ENCODE measurements at regions not wholly inside any gene's neighbourhood (a gene's known extent, or its start where the extent isn't known, plus 50 kb on each side); places are given as distances from the start of the nearest gene placed in this dataset.

DNA sequence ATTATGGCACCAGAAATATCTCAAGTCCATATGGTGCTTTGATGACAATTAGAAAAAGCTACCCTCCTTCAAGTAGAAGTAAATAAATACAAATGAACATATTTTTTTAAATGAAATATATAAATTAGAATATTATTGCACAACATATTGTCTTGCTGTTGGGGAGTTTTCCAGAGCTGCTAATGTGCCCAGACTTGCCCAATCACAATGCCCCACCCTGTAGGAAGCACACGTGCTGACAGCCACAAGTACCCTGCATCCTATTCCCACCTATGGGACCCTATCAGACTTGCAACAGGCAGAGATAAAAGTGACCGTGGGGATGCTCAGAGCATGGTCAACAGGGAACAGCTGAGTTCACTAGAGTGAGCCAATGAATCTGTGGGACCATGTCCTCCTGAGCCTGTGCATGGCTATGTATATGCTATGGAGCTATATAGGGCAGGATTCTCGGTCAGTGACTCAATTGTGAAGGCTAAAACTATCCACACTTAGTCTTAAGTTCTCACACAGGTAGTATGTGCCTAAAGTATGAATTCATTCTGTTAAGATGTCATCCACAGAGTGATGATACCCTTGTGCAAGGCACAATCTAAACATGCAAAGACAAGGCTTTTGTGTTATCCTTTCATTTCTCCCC is 336.0 kb downstream of the HGF start:
- intact Hi-C loops (cut with DNase I) = loop anchor here (5.0 kb wide), 1 partner anchor 622 kb away; no protein-coding TSS in a partner anchor
- Histone ChIP-seq H3K27ac (no peak overlapping the region), H3K9me3 (no peaks in the 10 kb centered on the region), H3K4me3 (no peak overlapping the region), H3K36me3 (no peaks in the 10 kb centered on the region), H3K4me1 (no peaks in the 10 kb centered on the region), H3K9ac (ENCODE audit: low read depth in 2 of 2, low read length in 2 of 2) (no peak overlapping the region), H3K27me3 (no peaks in the 10 kb centered on the region)
- DNase-seq = no peak
- TF ChIP-seq, protein P1, sequence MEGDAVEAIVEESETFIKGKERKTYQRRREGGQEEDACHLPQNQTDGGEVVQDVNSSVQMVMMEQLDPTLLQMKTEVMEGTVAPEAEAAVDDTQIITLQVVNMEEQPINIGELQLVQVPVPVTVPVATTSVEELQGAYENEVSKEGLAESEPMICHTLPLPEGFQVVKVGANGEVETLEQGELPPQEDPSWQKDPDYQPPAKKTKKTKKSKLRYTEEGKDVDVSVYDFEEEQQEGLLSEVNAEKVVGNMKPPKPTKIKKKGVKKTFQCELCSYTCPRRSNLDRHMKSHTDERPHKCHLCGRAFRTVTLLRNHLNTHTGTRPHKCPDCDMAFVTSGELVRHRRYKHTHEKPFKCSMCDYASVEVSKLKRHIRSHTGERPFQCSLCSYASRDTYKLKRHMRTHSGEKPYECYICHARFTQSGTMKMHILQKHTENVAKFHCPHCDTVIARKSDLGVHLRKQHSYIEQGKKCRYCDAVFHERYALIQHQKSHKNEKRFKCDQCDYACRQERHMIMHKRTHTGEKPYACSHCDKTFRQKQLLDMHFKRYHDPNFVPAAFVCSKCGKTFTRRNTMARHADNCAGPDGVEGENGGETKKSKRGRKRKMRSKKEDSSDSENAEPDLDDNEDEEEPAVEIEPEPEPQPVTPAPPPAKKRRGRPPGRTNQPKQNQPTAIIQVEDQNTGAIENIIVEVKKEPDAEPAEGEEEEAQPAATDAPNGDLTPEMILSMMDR (IDR thresholded peaks at IDR 0.05) = no peak

DNA sequence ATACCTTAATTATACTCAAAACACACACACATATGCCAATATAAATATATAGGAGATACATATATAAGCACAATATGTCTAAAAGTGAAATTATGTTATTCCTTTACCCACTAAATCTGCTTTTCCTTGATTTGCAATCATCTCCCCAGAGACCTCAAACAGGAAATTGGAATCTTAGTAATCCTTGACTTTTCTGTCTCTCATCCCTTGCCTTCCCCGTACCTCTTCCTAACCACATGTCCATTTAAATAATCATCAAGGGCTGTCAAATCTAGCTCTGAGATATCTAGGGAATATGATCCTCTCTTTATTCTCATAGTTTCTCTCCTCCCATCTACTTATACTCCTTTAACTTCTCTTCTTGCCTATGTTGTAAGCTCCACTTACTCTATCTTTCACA is 336.6 kb downstream of the HGF start:
- intact Hi-C loops (cut with DNase I) = loop anchor here (5.0 kb wide), 1 partner anchor 621 kb away; no protein-coding TSS in a partner anchor
- no peaks in the 10 kb centered on the region for H3K36me3 ChIP-seq
- H3K4me3 ChIP-seq = no peak overlapping the region
- H3K4me1 ChIP-seq = no peaks in the 10 kb centered on the region
- no peak overlapping the region for H3K9ac ChIP-seq (ENCODE audit: low read depth in 2 of 2, low read length in 2 of 2)
- no peak overlapping the region for H3K27ac ChIP-seq
- H3K9me3 ChIP-seq = no peaks in the 10 kb centered on the region
- TF ChIP-seq, protein P1 (IDR thresholded peaks at IDR 0.05) = no peak
- no peak for DNase-seq
- no peaks in the 10 kb centered on the region for H3K27me3 ChIP-seq

DNA sequence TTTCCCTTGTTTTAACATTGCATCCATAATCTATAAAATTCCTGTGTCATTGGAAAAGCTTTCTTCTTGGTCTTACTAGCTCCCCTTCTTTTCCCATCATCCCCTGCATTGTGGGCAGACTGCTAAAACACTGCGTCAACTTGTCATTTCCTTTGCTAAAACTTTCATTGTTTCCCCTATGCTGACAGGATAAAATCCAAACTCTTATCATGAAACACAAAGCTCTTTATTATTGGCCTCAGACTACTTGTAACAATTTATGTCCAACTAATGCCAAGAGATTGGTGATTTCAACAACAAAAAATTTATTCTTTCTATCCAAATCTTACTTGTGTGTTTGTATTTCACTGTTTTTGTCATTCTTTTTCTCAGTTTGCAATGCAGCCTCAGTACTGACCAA is 339.1 kb downstream of the HGF start:
- TF ChIP-seq, protein P1 (IDR thresholded peaks at IDR 0.05) = no peak
- Histone ChIP-seq H3K4me3 (no peak overlapping the region), H3K4me1 (no peaks in the 10 kb centered on the region), H3K9ac (ENCODE audit: low read depth in 2 of 2, low read length in 2 of 2) (no peak overlapping the region), H3K36me3 (no peaks in the 10 kb centered on the region), H3K27me3 (no peaks in the 10 kb centered on the region), H3K27ac (no peak overlapping the region), H3K9me3 (no peaks in the 10 kb centered on the region)
- DNase-seq = no peak
- intact Hi-C loops (cut with DNase I) = loop anchor here (5.0 kb wide), 1 partner anchor 618 kb away; no protein-coding TSS in a partner anchor

DNA sequence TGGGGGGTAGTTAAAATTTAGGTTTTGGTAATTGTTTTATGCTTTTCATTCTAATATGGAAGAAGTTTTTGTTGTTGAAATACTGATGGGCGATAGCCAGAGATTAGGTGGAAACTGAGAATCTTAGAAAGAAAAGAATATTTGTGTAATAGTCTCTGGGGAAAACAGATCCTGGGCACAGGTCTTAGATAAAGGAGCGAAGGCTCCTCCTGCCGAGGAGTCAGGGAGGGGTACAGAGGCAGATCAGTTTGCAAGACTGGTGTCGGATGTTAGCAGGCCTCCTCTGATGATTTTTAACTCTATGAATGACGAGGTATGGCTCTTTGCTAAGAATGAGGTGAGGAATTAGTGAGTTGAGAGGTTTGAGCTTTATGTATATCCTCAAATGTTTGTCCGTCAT is 339.7 kb downstream of the HGF start:
- Histone ChIP-seq H3K27ac (no peak overlapping the region), H3K4me3 (no peak overlapping the region), H3K9ac (ENCODE audit: low read depth in 2 of 2, low read length in 2 of 2) (no peak overlapping the region), H3K4me1 (no peaks in the 10 kb centered on the region), H3K27me3 (no peaks in the 10 kb centered on the region), H3K9me3 (no peaks in the 10 kb centered on the region), H3K36me3 (no peaks in the 10 kb centered on the region)
- TF ChIP-seq, protein P1 (IDR thresholded peaks at IDR 0.05) = no peak
- DNase-seq = no peak
- intact Hi-C loops (cut with DNase I) = loop anchor here (5.0 kb wide), 1 partner anchor 618 kb away; no protein-coding TSS in a partner anchor

DNA sequence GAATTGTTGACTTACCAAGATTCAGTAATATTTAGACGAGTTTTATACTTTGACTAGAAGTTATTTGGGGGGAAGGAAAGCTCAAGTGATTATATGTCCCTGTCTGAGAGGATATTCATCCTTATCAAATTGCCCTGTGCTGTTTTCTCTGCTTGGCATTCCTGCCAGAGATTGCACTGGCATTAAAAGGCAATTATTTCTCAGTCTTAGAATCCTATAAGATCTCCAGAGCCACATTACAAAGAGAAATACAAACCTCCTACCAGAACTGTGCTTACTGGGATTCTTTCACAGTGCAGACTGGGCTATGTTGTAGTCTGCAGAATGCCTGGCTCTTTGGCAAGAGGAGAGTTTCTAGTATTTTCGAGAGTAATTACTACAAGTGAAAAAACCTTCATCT is 342.4 kb downstream of the HGF start:
- H3K27ac ChIP-seq = no peak overlapping the region
- no peak overlapping the region for H3K9ac ChIP-seq (ENCODE audit: low read depth in 2 of 2, low read length in 2 of 2)
- no peaks in the 10 kb centered on the region for H3K4me1 ChIP-seq
- H3K4me3 ChIP-seq = no peak overlapping the region
- DNase-seq = no peak
- H3K27me3 ChIP-seq = no peaks in the 10 kb centered on the region
- TF ChIP-seq, protein P1 (IDR thresholded peaks at IDR 0.05) = no peak
- no peaks in the 10 kb centered on the region for H3K9me3 ChIP-seq
- no peaks in the 10 kb centered on the region for H3K36me3 ChIP-seq
- intact Hi-C loops (cut with DNase I) = no loop called here
